Right atrium auricular region (tissue), 2 donors: ENCODE measurements at regions not wholly inside any gene's neighbourhood (a gene's known extent, or its start where the extent isn't known, plus 50 kb on each side); places are given as distances from the start of the nearest gene placed in this dataset.

Experiments used
- DNase-seq: peaks from one replicate; pipeline ENCODE4 v3.0.0-alpha.2; 2019; ENCODE audit warnings: low spot score
- H3K27ac ChIP-seq, 2 donors: fragments of 200-600 bp; sonication (generic); 1 replicate in 1 of 2; 2 replicates in 1 of 2; pipeline ENCODE4 v1.5.1; 2016 to 2019
- H3K27me3 ChIP-seq, 2 donors: fragments of 200-600 bp; sonication (generic); one replicate each; pipeline versions ENCODE4 v1.5.1 to v1.6.0; 2017 to 2019
- H3K36me3 ChIP-seq: fragments of 200-600 bp; sonication (generic); one replicate; pipeline ENCODE4 v1.5.1; 2016
- H3K4me1 ChIP-seq, 2 donors: fragments of 200-600 bp; sonication (generic); one replicate each; pipeline versions ENCODE4 v1.5.1 to v1.6.0; 2017 to 2019
- H3K4me3 ChIP-seq, 2 donors: fragments of 200-600 bp; sonication (generic); 1 replicate in 1 of 2; 2 replicates in 1 of 2; pipeline ENCODE4 v1.5.1; 2017 to 2019; ENCODE audit warnings: mild to moderate bottlenecking in 1 of 2, moderate library complexity in 1 of 2
- H3K9me3 ChIP-seq, 2 donors: fragments of 200-600 bp; sonication (generic); one replicate each; pipeline ENCODE4 v1.5.1; 2019
- CTCF ChIP-seq, 2 donors: fragments of 200-600 bp; sonication (generic); IDR thresholded peaks; one replicate each; pipeline ENCODE4 v1.5.1; 2019; ENCODE audit warnings: antibody characterized with exemption in 2 of 2

GRCh38 chr1:59098655-59099054, 198.2 kb upstream of the FGGY start:
- Histone ChIP-seq H3K9me3 (no peaks in the 10 kb centered on the region), H3K4me1 (peaks cover 0 to 15% of the 10 kb centered on the region in 2 donors), H3K4me3 (no peak overlapping the region), H3K27me3 (no peaks in the 10 kb centered on the region), H3K27ac (no peak overlapping the region), H3K36me3 (no peaks in the 10 kb centered on the region)
- TF ChIP-seq CTCF (IDR thresholded peaks at IDR 0.05): no peak
- no peak for DNase-seq

DNA sequence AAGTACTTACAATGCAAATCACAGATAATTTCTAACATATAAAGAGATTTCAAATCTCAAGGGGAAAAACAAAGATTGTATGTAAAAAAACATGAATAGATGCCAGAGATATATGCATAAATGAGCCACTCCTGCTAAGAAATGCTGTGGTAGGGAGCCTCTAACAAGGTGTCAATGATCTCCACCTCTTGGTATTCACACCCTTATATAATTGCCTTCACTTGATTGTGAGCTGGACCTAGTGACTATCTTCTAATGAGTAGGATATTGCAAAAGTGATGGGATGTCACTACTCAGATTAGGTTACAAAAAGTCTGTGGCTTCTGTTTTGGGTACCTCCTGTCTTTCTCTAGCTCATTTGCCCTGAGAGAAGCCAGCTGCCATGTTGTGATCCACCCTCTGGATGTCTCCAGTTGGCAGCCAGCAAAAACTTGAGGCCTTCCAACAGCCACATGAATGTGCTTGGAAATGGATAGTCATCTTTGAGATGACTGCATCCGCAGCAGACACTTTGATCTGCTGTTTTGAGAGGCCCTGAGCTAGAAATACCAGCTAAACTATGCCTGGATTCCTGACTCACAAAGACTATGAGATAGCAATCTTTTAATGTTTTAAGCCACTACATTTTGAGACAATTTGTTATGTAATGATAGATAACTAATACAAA, 196.1 kb upstream of the FGGY start:
- Histone ChIP-seq H3K9me3 (no peaks in the 10 kb centered on the region), H3K36me3 (no peaks in the 10 kb centered on the region), H3K4me1 (peaks cover 0 to 13% of the 10 kb centered on the region in 2 donors), H3K27ac (no peak overlapping the region), H3K4me3 (no peak overlapping the region), H3K27me3 (no peaks in the 10 kb centered on the region)
- TF ChIP-seq CTCF (IDR thresholded peaks at IDR 0.05): no peak
- no peak for DNase-seq

DNA sequence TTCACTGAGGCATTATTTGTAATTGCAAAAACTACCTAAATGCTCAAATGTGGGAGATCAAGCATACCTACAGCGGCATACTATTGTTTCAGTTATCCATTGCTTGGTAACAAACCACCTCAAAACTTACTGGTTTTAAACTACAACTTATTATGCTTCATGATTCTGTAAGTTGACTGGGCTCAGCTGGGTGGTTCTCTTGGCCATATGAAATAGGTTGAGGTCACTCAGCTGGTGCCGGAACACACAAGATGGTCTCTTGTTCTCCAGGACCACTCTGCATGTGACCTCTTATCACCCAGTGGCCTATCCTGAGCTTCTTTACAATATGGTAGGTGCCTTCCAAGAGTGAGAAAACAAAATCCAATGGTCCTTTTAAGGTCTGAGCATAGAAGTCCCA, 195.4 kb upstream of the FGGY start:
- H3K27me3 ChIP-seq: no peaks in the 10 kb centered on the region
- H3K27ac ChIP-seq: no peak overlapping the region
- no peaks in the 10 kb centered on the region for H3K36me3 ChIP-seq
- H3K9me3 ChIP-seq: no peaks in the 10 kb centered on the region
- no peak overlapping the region for H3K4me3 ChIP-seq
- no peak for DNase-seq
- peaks cover 0 to 14% of the 10 kb centered on the region in 2 donors for H3K4me1 ChIP-seq
- TF ChIP-seq CTCF (IDR thresholded peaks at IDR 0.05): no peak

DNA sequence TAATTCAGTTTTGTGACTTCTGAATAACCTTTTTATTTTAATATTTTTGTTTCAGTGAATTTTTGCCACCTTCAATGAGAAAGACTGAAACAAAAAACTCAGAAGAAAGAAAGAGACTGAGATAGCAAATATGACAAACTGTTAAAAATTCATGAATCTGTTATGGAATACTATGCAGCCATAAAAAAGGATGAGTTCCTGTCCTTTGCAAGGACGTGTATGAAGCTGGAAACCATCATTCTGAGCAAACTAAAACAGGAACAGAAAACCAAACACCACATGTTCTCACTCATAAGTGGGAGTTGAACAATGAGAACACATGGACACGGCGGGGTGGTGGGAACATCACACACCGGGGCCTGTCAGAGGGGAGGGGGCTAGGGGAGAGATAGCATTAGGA, 193.4 kb upstream of the FGGY start:
- peaks cover 0 to 21% of the 10 kb centered on the region in 2 donors for H3K4me1 ChIP-seq
- no peak overlapping the region for H3K4me3 ChIP-seq
- H3K27me3 ChIP-seq: no peaks in the 10 kb centered on the region
- no peaks in the 10 kb centered on the region for H3K36me3 ChIP-seq
- H3K27ac ChIP-seq: no peak overlapping the region
- no peak for TF ChIP-seq CTCF (IDR thresholded peaks at IDR 0.05)
- no peak for DNase-seq
- H3K9me3 ChIP-seq: no peaks in the 10 kb centered on the region

DNA sequence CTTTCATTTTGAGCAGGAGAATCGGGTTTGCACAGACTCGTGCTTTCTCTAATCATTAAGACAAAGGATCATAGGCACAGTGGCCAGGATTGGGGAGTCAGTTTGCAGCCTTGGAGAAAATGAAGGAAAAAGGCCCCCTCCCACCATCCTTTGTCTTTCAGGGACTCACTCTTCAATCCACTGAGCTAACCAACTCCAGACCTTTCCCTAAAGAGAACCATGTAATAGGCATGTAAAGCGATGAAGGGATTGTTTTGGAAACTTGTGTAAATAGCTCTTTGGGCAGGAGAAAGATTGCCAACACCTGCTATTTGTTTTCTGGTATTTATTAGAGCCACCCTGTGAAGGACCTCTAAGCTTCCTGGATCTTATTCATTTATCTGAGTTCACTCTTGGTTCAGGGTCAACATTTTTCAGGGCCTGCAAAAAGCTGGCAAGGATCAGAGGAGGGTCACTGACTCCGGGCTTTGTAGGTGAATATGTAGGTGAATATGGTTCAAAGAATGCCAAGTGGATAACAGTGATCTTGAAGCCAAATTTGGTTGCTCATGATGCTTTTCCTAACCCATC, 192.6 kb upstream of the FGGY start:
- Histone ChIP-seq H3K9me3 (no peaks in the 10 kb centered on the region), H3K36me3 (no peaks in the 10 kb centered on the region), H3K27ac (no peak overlapping the region), H3K27me3 (no peaks in the 10 kb centered on the region), H3K4me1 (peaks cover 0 to 21% of the 10 kb centered on the region in 2 donors), H3K4me3 (no peak overlapping the region)
- TF ChIP-seq CTCF (IDR thresholded peaks at IDR 0.05): no peak
- no peak for DNase-seq
